A673 (cell line): ENCODE measurements at regions not wholly inside any gene's neighbourhood (a gene's known extent, or its start where the extent isn't known, plus 50 kb on each side); places are given as distances from the start of the nearest gene placed in this dataset.

Experiments used
- BruUV-seq: library from RNA; stranded (reverse); fragments of 400-500 nt; replicated peaks from 2 replicates; lab custom pipeline; 2021; lab: Mats Ljungman, UMichigan
- CTCF ChIA-PET: fragments of 300-600 bp; sonication (Branson Sonifier 250); formaldehyde crosslinking; loops from one replicate; lab custom pipeline; 2022; ENCODE audit warnings: antibody characterized with exemption; lab: Charles Lee
- POLR2A ChIA-PET: fragments of 300-600 bp; sonication (Branson Sonifier 250); formaldehyde crosslinking; loops from one replicate; lab custom pipeline; 2022; ENCODE audit warnings: antibody characterized with exemption; ENCODE audit not compliant: low non-redundant PET; lab: Charles Lee
- DNase-seq: peaks from one replicate; pipeline ENCODE4 v3.0.0-alpha.2; 2015; ENCODE audit warnings: low spot score
- H3K27ac ChIP-seq: fragments of 200-600 bp; sonication (generic); 2 replicates; pipeline ENCODE4 v1.5.1; 2016; ENCODE audit warnings: mixed run types, low read depth, mild to moderate bottlenecking, mixed read lengths, antibody characterized with exemption, low read length; ENCODE audit not compliant: poor library complexity, severe bottlenecking
- H3K27me3 ChIP-seq: fragments of 200-600 bp; sonication (generic); replicated peaks from 2 replicates; pipeline ENCODE4 v1.6.1; 2017; ENCODE audit warnings: mixed run types, low read depth, mild to moderate bottlenecking, mixed read lengths, antibody characterized with exemption, low read length; ENCODE audit not compliant: insufficient read depth, poor library complexity
- H3K36me3 ChIP-seq: fragments of 200-600 bp; sonication (generic); 2 replicates; pipeline ENCODE4 v1.6.1; 2016; ENCODE audit warnings: mixed run types, mild to moderate bottlenecking, mixed read lengths, antibody characterized with exemption, low read length; ENCODE audit not compliant: insufficient read depth, poor library complexity, severe bottlenecking
- H3K4me1 ChIP-seq: fragments of 200-600 bp; sonication (generic); 2 replicates; pipeline ENCODE4 v1.6.1; 2017; ENCODE audit warnings: mixed run types, mild to moderate bottlenecking, mixed read lengths, antibody characterized with exemption, low read length; ENCODE audit not compliant: insufficient read depth, poor library complexity, severe bottlenecking
- H3K4me3 ChIP-seq: fragments of 200-600 bp; sonication (generic); 2 replicates; pipeline ENCODE4 v1.5.1; 2016; ENCODE audit warnings: low read depth, mixed run types, mild to moderate bottlenecking, mixed read lengths, low read length; ENCODE audit not compliant: poor library complexity, severe bottlenecking
- H3K9me3 ChIP-seq: fragments of 200-600 bp; sonication (generic); 2 replicates; pipeline ENCODE4 v1.6.1; 2016; ENCODE audit warnings: mixed run types, low read depth, mild to moderate bottlenecking, mixed read lengths, antibody characterized with exemption, low read length; ENCODE audit not compliant: poor library complexity, severe bottlenecking
- CTCF ChIP-seq: fragments of 300-800, 200-600 bp; sonication (generic); conservative IDR thresholded peaks from 2 replicates; pipeline ENCODE4 v1.5.1; 2017; ENCODE audit warnings: low read depth, mild to moderate bottlenecking, antibody characterized with exemption, low read length, moderate library complexity, mixed read lengths
- EZH2 ChIP-seq: fragments of 200-600 bp; sonication (generic); IDR thresholded peaks from 2 replicates; pipeline ENCODE4 v1.6.1; 2017; ENCODE audit warnings: borderline replicate concordance, low read depth, mild to moderate bottlenecking, mixed read lengths, antibody characterized with exemption, low read length; ENCODE audit not compliant: poor library complexity, severe bottlenecking
- intact Hi-C: fragments of 100-400 bp; cut with micrococcal nuclease; formaldehyde crosslinking; loops from one replicate; pipeline ENCODE4 v1.10.0; 2022; ENCODE audit not compliant: unreplicated experiment

DNA sequence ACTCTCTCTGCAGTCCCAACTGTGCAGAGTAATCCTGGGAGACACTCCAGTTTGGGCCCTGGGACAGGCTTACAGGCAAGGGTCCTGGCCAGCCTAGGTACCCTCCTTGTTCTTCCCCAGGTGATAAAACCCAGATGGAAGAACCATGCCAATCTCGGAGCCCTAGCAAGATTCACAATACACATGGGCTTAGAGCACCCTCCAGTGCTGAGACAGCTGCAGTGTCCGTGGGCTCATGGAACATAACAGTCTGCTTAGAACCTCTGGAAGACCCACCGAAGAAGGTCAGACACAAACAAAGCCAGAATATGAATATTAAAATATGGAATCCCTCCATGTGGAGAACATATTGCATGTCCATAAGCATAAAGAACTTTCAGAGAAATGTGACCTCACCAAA, 568.1 kb downstream of the KCNJ3 start:
- intact Hi-C loops = no loop called here
- Histone ChIP-seq H3K9me3 (no peaks in the 10 kb centered on the region), H3K27me3 (no peaks in the 10 kb centered on the region), H3K27ac (no peak overlapping the region), H3K36me3 (no peaks in the 10 kb centered on the region), H3K4me1 (no peaks in the 10 kb centered on the region), H3K4me3 (no peak overlapping the region)
- POLR2A ChIA-PET = no interaction called here
- BruUV-seq = no TSS peak
- TF ChIP-seq CTCF (peak; percentile 36), EZH2 (no peak)
- DNase-seq = peak; percentile 13
- CTCF ChIA-PET = interaction anchor here (0.7 kb wide), 1 partner anchor 865 kb away, joined by 4 read pairs; no protein-coding TSS in a partner anchor

- no peak for DNase-seq
- no peaks in the 10 kb centered on the region for H3K4me1 ChIP-seq
- no peak for TF ChIP-seq CTCF
- no peak for TF ChIP-seq EZH2
- no peaks in the 10 kb centered on the region for H3K27me3 ChIP-seq
- no peaks in the 10 kb centered on the region for H3K9me3 ChIP-seq
- intact Hi-C loops = no loop called here
- H3K36me3 ChIP-seq = no peaks in the 10 kb centered on the region
- no TSS peak for BruUV-seq
- no peak overlapping the region for H3K27ac ChIP-seq
- H3K4me3 ChIP-seq = no peak overlapping the region
- POLR2A ChIA-PET = no interaction called here
- CTCF ChIA-PET = interaction anchor here (0.7 kb wide), 1 partner anchor 865 kb away, joined by 4 read pairs; no protein-coding TSS in a partner anchor
Observed at GRCh38 chr2:155266109-155266508, 567.6 kb downstream of the KCNJ3 start.

GRCh38 chr2:155256803-155257202, 558.3 kb downstream of the KCNJ3 start:
- no peaks in the 10 kb centered on the region for H3K27me3 ChIP-seq
- DNase-seq = no peak
- no TSS peak for BruUV-seq
- H3K36me3 ChIP-seq = no peaks in the 10 kb centered on the region
- ChIA-PET CTCF (no interaction called here), POLR2A (no interaction called here)
- TF ChIP-seq EZH2 (no peak), CTCF (no peak)
- no peak overlapping the region for H3K27ac ChIP-seq
- no peaks in the 10 kb centered on the region for H3K4me1 ChIP-seq
- intact Hi-C loops = loop anchor here (10.0 kb wide), 1 partner anchor 802 kb away; no protein-coding TSS in a partner anchor
- no peaks in the 10 kb centered on the region for H3K9me3 ChIP-seq
- no peak overlapping the region for H3K4me3 ChIP-seq
